HG03103 (cell line): ENCODE measurements at regions not wholly inside any gene's neighbourhood (a gene's known extent, or its start where the extent isn't known, plus 50 kb on each side); places are given as distances from the start of the nearest gene placed in this dataset.

ENCODE experiments used
- ATAC-seq: cut with Tn5 transposase; IDR thresholded peaks from one replicate; pipeline ENCODE4 v1.9.1; 2021; ENCODE audit warnings: low read depth; ENCODE audit not compliant: unreplicated experiment

GRCh38 chr10:29767968-29768367 is 133.2 kb upstream of the SVIL start:
- ATAC-seq, result no peak

- ATAC-seq, result no peak
Measured at GRCh38 chr10:29766753-29767152, 132.0 kb upstream of the SVIL start.

- no peak for ATAC-seq
Measured at GRCh38 chr10:29765330-29765729, 130.6 kb upstream of the SVIL start.

GRCh38 chr10:29763396-29763795 is 128.6 kb upstream of the SVIL start:
- no peak for ATAC-seq

GRCh38 chr10:29761916-29762315 is 127.1 kb upstream of the SVIL start:
- ATAC-seq, result no peak

GRCh38 chr10:29760138-29760900 is 125.5 kb upstream of the SVIL start:
- no peak for ATAC-seq

- ATAC-seq, result no peak
Measured at GRCh38 chr10:29757551-29758297, 123.0 kb upstream of the SVIL start.

GRCh38 chr10:29756451-29756850 is 121.7 kb upstream of the SVIL start:
- no peak for ATAC-seq

GRCh38 chr10:29753283-29753682 is 118.5 kb upstream of the SVIL start:
- no peak for ATAC-seq

GRCh38 chr10:29751684-29752083 is 116.9 kb upstream of the SVIL start:
- no peak for ATAC-seq

GRCh38 chr10:29751240-29751639 is 116.5 kb upstream of the SVIL start:
- no peak for ATAC-seq

- no peak for ATAC-seq
Measured at GRCh38 chr10:29749150-29749549, 114.4 kb upstream of the SVIL start.

GRCh38 chr10:29748109-29748650 is 113.4 kb upstream of the SVIL start:
- no peak for ATAC-seq

GRCh38 chr10:29746080-29746797 is 111.5 kb upstream of the SVIL start:
- ATAC-seq, result no peak

- no peak for ATAC-seq
Measured at GRCh38 chr10:29740981-29741545, 106.3 kb upstream of the SVIL start.

- ATAC-seq, result no peak
Measured at GRCh38 chr10:29738341-29738740, 103.6 kb upstream of the SVIL start.

- ATAC-seq, result no peak
Measured at GRCh38 chr10:29737074-29737593, 102.4 kb upstream of the SVIL start.

GRCh38 chr10:29736366-29737073 is 101.7 kb upstream of the SVIL start:
- ATAC-seq, result no peak

- ATAC-seq, result peak; percentile 83
Measured at GRCh38 chr10:29735628-29736365, 101.0 kb upstream of the SVIL start.
